Loucy (cell line): ENCODE measurements at regions not wholly inside any gene's neighbourhood (a gene's known extent, or its start where the extent isn't known, plus 50 kb on each side); places are given as distances from the start of the nearest gene placed in this dataset.

ENCODE experiments used
- CTCF ChIP-seq: fragments of 200-600 bp; sonication (generic); conservative IDR thresholded peaks from 2 replicates; pipeline ENCODE4 v1.5.1; 2014; ENCODE audit warnings: mild to moderate bottlenecking, antibody characterized with exemption, low read length
- EZH2phosphoT487 ChIP-seq: fragments of 200-600 bp; IDR thresholded peaks from 2 replicates; pipeline ENCODE4 v1.6.1; 2018; ENCODE audit warnings: antibody characterized with exemption, mild to moderate bottlenecking, moderate library complexity, borderline replicate concordance

GRCh38 chr1:60920561-60920960 lies 161.8 kb upstream of the NFIA start:
- no peak for TF ChIP-seq CTCF
- TF ChIP-seq EZH2phosphoT487: no peak
